ENCODE measurements at regions not wholly inside any gene's neighbourhood (a gene's known extent, or its start where the extent isn't known, plus 50 kb on each side); places are given as distances from the start of the nearest gene placed in this dataset.

DNA sequence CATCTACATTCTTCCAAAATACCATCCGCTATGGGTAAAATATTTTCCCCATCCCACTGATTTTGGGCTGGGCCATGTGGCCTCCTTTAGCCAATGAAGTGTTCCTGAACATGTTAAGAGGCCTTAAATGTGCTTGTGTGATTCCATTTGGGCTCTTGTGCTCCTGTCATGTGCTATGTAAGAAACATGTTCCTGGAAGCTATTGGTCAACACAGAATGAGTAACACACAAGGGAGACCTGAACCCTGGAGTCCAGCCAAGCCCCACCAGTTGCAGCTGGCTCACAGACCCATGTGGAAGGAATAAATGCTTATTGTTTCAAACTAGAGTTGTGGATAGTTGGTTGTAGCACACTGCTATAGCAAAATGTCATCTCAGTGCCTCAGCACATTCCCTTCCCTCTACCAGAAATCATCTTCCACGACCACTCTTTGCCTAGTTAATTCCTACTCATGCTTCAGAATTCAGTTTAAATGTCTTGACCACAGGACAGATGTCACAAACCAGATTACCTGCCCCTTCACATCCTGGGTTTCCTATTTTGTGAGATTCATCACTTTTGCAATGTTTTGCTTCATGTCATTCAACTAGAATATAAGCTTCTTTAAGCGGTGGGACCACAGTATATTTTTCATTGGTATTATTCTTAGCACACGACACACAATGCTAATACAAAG, 217.3 kb upstream of the EEA1 start:
- H3K4me3 ChIP-seq = no peak overlapping the region
- no peaks in the 10 kb centered on the region for H3K36me3 ChIP-seq
- H3K27me3 ChIP-seq = no peaks in the 10 kb centered on the region
- H3K4me1 ChIP-seq = peaks cover 0 to 10% of the 10 kb centered on the region in 2 donors
- DNase-seq (ENCODE audit: low spot score in 2 of 2) = no peak
- TF ChIP-seq POLR2A (IDR thresholded peaks at IDR 0.05) (no peak), POLR2AphosphoS5 (IDR thresholded peaks at IDR 0.05) (no peak)
- TF ChIP-seq, protein P1, sequence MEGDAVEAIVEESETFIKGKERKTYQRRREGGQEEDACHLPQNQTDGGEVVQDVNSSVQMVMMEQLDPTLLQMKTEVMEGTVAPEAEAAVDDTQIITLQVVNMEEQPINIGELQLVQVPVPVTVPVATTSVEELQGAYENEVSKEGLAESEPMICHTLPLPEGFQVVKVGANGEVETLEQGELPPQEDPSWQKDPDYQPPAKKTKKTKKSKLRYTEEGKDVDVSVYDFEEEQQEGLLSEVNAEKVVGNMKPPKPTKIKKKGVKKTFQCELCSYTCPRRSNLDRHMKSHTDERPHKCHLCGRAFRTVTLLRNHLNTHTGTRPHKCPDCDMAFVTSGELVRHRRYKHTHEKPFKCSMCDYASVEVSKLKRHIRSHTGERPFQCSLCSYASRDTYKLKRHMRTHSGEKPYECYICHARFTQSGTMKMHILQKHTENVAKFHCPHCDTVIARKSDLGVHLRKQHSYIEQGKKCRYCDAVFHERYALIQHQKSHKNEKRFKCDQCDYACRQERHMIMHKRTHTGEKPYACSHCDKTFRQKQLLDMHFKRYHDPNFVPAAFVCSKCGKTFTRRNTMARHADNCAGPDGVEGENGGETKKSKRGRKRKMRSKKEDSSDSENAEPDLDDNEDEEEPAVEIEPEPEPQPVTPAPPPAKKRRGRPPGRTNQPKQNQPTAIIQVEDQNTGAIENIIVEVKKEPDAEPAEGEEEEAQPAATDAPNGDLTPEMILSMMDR (IDR thresholded peaks at IDR 0.05) = no peak
- H3K27ac ChIP-seq = no peak overlapping the region
- intact Hi-C loops (cut with DNase I; ENCODE audit: low total_unique reads) = no loop called here
- no peaks in the 10 kb centered on the region for H3K9me3 ChIP-seq

DNA sequence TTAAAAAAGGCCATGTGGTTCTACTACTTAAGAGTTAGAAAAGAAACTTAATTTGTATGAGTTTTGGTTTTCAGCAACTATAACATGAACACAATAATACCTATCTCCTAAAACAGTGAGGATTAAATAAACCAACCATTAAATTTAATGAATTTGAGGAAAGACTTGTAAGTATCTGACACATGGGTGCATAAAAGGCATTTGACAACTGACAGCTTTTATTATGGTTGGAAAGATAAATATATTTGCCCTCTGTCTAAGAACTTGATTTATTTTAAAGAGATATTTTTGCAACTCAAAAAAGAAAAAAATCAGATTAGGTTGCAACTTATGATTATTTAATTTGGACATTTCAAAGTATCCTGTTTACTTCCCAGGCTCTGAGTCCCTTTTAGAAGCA, 217.9 kb upstream of the EEA1 start:
- peaks cover 0 to 10% of the 10 kb centered on the region in 2 donors for H3K4me1 ChIP-seq
- no peaks in the 10 kb centered on the region for H3K36me3 ChIP-seq
- no peak overlapping the region for H3K4me3 ChIP-seq

DNA sequence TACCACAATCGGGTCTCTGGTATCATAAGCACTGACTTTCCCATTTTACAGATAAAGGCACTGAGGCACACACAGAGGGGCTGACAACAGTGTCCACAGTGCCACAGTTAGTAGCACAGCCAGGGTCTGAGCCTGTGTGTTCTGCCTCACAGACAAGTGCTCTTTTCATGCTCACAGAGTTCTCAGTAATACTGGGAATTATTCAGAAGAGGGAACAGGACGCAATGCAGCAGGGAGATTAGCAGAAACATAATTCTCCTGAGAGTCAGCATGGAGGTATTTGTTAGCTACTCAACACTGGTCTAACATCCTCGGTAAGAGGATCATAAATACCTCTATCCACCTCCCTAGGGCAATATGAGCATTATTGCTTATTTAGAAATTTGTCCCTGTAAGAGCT, 219.3 kb upstream of the EEA1 start:
- Histone ChIP-seq H3K9me3 (no peaks in the 10 kb centered on the region), H3K36me3 (no peaks in the 10 kb centered on the region), H3K27me3 (no peaks in the 10 kb centered on the region), H3K4me1 (peaks cover 0 to 10% of the 10 kb centered on the region in 2 donors), H3K4me3 (no peak overlapping the region), H3K27ac (no peak overlapping the region)
- no peak for DNase-seq (ENCODE audit: low spot score in 2 of 2)
- TF ChIP-seq POLR2A (IDR thresholded peaks at IDR 0.05) = no peak
- no peak for TF ChIP-seq POLR2AphosphoS5 (IDR thresholded peaks at IDR 0.05)
- TF ChIP-seq, protein P1 (IDR thresholded peaks at IDR 0.05) = no peak
- intact Hi-C loops (cut with DNase I; ENCODE audit: low total_unique reads) = no loop called here

More for the DNA sequence above, 217.9 kb upstream of the EEA1 start:
- Histone ChIP-seq H3K27me3 (no peaks in the 10 kb centered on the region), H3K9me3 (no peaks in the 10 kb centered on the region), H3K27ac (no peak overlapping the region)
- TF ChIP-seq, protein P1 (IDR thresholded peaks at IDR 0.05) = no peak
- no peak for TF ChIP-seq POLR2A (IDR thresholded peaks at IDR 0.05)
- TF ChIP-seq POLR2AphosphoS5 (IDR thresholded peaks at IDR 0.05) = no peak
- DNase-seq (ENCODE audit: low spot score in 2 of 2) = no peak
- intact Hi-C loops (cut with DNase I; ENCODE audit: low total_unique reads) = no loop called here

DNA sequence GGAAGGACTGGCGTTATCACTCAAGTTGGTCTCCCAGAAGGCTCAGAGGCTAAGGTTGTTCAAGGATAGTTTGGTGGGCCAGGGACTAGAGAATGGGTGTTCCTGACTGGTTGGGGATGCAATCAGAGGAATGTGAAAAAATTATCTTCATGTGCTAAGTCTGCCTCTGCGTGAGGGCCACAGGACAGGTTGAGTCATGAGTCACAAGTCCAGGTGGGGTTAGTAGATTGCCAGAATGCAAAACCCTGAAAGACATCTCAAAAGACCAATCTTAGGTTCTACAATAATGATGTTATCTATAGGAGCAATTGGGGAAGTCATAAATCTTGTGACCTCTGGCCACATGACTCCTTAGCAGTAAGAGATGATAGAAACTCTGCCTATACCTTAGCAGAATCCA, 220.1 kb upstream of the EEA1 start:
- Histone ChIP-seq H3K27me3 (no peaks in the 10 kb centered on the region), H3K4me3 (no peak overlapping the region), H3K36me3 (no peaks in the 10 kb centered on the region), H3K4me1 (peaks cover 0 to 10% of the 10 kb centered on the region in 2 donors), H3K9me3 (no peaks in the 10 kb centered on the region), H3K27ac (no peak overlapping the region)
- TF ChIP-seq, protein P1 (IDR thresholded peaks at IDR 0.05) = no peak
- TF ChIP-seq POLR2AphosphoS5 (IDR thresholded peaks at IDR 0.05) (no peak), POLR2A (IDR thresholded peaks at IDR 0.05) (no peak)
- intact Hi-C loops (cut with DNase I; ENCODE audit: low total_unique reads) = no loop called here
- DNase-seq (ENCODE audit: low spot score in 2 of 2) = no peak

DNA sequence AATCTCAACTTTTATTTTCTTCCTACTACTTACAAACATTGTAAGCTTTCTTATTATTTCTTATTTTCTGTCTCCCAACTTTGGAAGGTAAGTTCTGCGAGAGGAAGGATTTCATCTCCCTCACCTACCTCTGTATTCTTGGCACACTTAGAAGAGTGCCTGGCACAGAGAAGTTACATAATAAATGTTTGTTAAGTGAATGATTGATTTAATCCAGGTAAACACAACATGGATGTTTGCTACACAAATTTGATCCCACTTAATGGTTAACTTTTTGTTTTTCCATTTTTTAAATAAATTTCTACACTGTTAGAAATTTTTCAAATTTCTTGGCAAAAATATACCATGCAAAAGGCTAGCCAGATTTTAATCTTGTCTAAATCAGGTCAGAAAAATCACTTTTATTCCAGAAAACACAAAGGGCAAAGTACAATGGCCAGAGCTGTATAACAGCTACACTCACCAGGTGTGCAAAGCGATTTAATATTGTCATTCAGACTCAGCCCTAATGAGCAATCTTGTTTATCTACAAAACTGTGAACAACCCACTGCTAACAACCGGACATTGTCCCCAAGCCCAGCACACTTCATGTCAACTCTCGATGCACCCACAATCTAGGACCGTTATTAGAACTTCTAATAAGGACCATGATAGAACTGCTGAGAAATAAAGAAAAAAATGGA, 222.1 kb upstream of the EEA1 start:
- TF ChIP-seq POLR2AphosphoS5 (IDR thresholded peaks at IDR 0.05) (no peak), POLR2A (IDR thresholded peaks at IDR 0.05) (no peak)
- TF ChIP-seq, protein P1 (IDR thresholded peaks at IDR 0.05) = no peak
- H3K36me3 ChIP-seq = no peaks in the 10 kb centered on the region
- no peaks in the 10 kb centered on the region for H3K9me3 ChIP-seq
- no peaks in the 10 kb centered on the region for H3K4me1 ChIP-seq
- intact Hi-C loops (cut with DNase I; ENCODE audit: low total_unique reads) = loop anchor here (5.0 kb wide), 1 partner anchor 254 kb away; no protein-coding TSS in a partner anchor
- H3K27ac ChIP-seq = no peak overlapping the region
- H3K27me3 ChIP-seq = no peaks in the 10 kb centered on the region
- DNase-seq (ENCODE audit: low spot score in 2 of 2) = no peak
- H3K4me3 ChIP-seq = no peak overlapping the region

All from breast epithelium (tissue), 4 donors.